HG03457 (cell line): ENCODE measurements at regions not wholly inside any gene's neighbourhood (a gene's known extent, or its start where the extent isn't known, plus 50 kb on each side); places are given as distances from the start of the nearest gene placed in this dataset.

Experiments used
- ATAC-seq: cut with Tn5 transposase; IDR thresholded peaks from one replicate; pipeline ENCODE4 v1.9.1; 2021; ENCODE audit warnings: moderate number of reproducible peaks; ENCODE audit not compliant: unreplicated experiment

- ATAC-seq, result no peak
These were observed 361.8 kb downstream of the GATA3 start for GRCh38 chr10:8416192-8416701.

GRCh38 chr10:8416760-8417159, 362.3 kb downstream of the GATA3 start:
- ATAC-seq, result no peak

GRCh38 chr10:8417631-8418030, 363.1 kb downstream of the GATA3 start:
- ATAC-seq, result no peak

GRCh38 chr10:8418631-8419030, 364.1 kb downstream of the GATA3 start:
- no peak for ATAC-seq

GRCh38 chr10:8420182-8420581, 365.7 kb downstream of the GATA3 start:
- no peak for ATAC-seq

- no peak for ATAC-seq
These were observed 370.2 kb downstream of the GATA3 start for GRCh38 chr10:8424555-8425211.

- ATAC-seq, result no peak
These were observed 374.2 kb downstream of the GATA3 start for GRCh38 chr10:8428654-8429053.

- no peak for ATAC-seq
These were observed 375.8 kb downstream of the GATA3 start for GRCh38 chr10:8430321-8430720.

GRCh38 chr10:8431511-8431910, 377.0 kb downstream of the GATA3 start:
- no peak for ATAC-seq

GRCh38 chr10:8435186-8436055, 380.9 kb downstream of the GATA3 start:
- no peak for ATAC-seq

- ATAC-seq, result no peak
These were observed 383.4 kb downstream of the GATA3 start for GRCh38 chr10:8437896-8438295.

- no peak for ATAC-seq
These were observed 384.1 kb downstream of the GATA3 start for GRCh38 chr10:8438603-8439002.

- ATAC-seq, result no peak
These were observed 384.6 kb downstream of the GATA3 start for GRCh38 chr10:8439040-8439439.

- no peak for ATAC-seq
These were observed 390.1 kb downstream of the GATA3 start for GRCh38 chr10:8444630-8445029.

GRCh38 chr10:8445353-8445752, 390.9 kb downstream of the GATA3 start:
- no peak for ATAC-seq

GRCh38 chr10:8449909-8450308, 395.4 kb downstream of the GATA3 start:
- ATAC-seq, result no peak

GRCh38 chr10:8453587-8453986, 399.1 kb downstream of the GATA3 start:
- no peak for ATAC-seq

GRCh38 chr10:8454357-8454756, 399.9 kb downstream of the GATA3 start:
- no peak for ATAC-seq

GRCh38 chr10:8455181-8455580, 400.7 kb downstream of the GATA3 start:
- ATAC-seq, result no peak

GRCh38 chr10:8456386-8456785, 401.9 kb downstream of the GATA3 start:
- no peak for ATAC-seq

GRCh38 chr10:8460626-8461025, 406.1 kb downstream of the GATA3 start:
- no peak for ATAC-seq

GRCh38 chr10:8462565-8462964, 408.1 kb downstream of the GATA3 start:
- ATAC-seq, result no peak
